NCI-H446 treated with DMSO at 0.1 percent for 48 hours (cell line): ENCODE measurements at regions not wholly inside any gene's neighbourhood (a gene's known extent, or its start where the extent isn't known, plus 50 kb on each side); places are given as distances from the start of the nearest gene placed in this dataset.

Experiments used
- DNase-seq: peaks from one replicate; lab custom pipeline; 2025; lab: John Stamatoyannopoulos, UW

DNA sequence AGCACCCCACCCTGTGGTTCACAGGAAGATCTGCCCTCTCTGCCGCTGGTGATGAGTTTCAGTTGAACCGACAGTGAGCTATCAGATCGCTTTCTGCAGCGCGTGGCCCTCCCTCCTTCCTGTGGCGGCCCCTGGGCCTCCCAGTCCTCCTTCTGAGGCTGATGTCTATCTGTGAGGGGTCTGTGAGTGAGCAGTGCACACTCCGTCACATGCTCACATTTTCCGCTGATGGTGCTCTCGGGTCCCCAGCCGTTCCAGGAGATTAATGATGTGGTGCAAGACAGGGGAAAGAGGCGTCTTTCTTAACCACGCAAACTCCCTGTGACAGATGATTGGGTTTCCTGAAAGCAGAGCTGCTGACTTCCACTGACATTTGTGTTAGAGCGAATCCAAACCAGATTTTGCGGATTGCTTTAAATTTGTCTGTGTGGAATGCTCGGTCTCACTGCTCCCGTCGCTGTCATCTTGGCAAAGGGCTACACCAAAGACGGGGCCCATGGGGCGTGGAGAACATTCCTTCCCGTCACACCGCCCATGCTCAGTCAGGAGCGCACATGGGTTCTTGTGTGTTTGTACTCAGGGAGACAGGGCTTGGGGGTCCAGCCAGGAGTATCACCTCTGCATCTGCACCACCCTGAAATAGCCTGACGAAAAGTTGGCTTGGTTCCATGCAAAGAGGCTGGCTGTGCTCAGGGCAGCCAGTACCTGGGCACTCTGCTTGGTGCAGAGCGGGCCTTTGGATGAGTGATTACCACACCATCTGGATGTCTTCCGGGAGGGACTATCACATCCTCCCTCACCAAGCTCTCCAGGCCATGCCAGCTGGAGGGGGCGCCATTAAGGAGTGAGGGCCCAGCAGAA lies 154.7 kb upstream of the HS6ST1 start:
- no peak for DNase-seq

- DNase-seq, result no peak
Observed at GRCh38 chr2:128474036-128474955, 155.6 kb upstream of the HS6ST1 start.

- no peak for DNase-seq
Observed at GRCh38 chr2:128474962-128475361, 156.3 kb upstream of the HS6ST1 start.

GRCh38 chr2:128475427-128476211 lies 157.0 kb upstream of the HS6ST1 start:
- DNase-seq, result no peak

- no peak for DNase-seq
Observed at GRCh38 chr2:128477026-128477820, 158.6 kb upstream of the HS6ST1 start.

- DNase-seq, result no peak
Observed at GRCh38 chr2:128477891-128478290, 159.2 kb upstream of the HS6ST1 start.

- DNase-seq, result no peak
Observed at GRCh38 chr2:128485761-128486639, 167.3 kb upstream of the HS6ST1 start.

GRCh38 chr2:128486640-128487375 lies 168.1 kb upstream of the HS6ST1 start:
- DNase-seq, result no peak

- DNase-seq, result no peak
Observed at GRCh38 chr2:128487650-128488387, 169.2 kb upstream of the HS6ST1 start.

DNA sequence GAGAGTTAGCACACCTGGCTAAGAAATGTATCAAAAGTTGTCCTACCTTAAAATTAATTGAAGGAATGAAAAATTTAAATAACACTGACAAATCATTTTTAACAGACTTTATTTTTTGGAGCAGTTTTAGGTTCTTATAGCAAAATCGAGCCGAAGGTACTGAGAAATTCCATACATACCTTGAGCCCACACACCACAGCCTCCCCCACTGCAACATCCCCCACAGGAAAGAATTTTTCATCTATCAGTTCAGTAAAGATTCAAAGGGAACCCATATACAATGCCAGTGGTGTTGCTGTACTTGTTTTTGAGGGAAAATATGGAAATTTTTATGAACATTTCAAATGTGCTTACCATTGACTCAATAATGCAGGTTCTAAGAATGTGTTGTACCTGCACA lies 169.8 kb upstream of the HS6ST1 start:
- DNase-seq, result no peak

DNA sequence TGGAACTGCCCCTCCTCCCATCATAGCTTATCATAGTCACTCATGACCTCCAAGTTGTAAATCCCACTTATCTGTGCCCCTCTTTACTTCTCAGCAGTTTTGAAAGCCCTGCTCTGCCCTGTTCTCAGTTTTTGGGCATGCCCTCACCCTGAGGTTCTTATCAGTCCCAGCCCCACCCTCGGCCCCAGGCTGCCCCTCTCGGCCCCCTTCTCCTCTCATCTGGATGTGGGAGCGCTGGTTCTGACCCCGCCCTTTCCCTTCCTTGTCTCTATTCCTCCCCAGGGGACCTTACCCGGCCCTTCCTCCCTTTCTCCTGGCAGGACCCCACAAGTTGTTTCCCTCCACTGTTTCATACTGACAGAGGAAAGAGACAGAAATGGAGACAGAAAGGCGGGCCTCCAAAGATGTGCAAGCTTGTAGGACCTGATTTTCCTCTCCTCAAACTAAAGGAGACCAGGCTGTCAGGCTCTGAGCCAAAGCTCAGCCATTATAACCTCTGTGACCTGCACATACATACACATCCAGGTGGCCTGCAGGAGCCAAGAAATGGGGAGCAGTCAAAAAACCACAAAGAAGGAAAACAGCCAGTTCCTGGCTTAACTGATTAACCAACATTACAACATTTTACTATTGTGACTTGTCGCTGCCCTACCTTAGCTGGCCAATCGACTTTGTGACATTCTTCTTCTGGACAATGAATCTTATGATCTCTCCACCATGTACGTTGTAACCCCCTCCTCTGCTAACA lies 171.0 kb upstream of the HS6ST1 start:
- DNase-seq, result no peak

- no peak for DNase-seq
Observed at GRCh38 chr2:128490321-128490720, 171.7 kb upstream of the HS6ST1 start.

GRCh38 chr2:128490881-128491691 lies 172.4 kb upstream of the HS6ST1 start:
- no peak for DNase-seq

GRCh38 chr2:128491692-128492244 lies 173.1 kb upstream of the HS6ST1 start:
- no peak for DNase-seq

DNA sequence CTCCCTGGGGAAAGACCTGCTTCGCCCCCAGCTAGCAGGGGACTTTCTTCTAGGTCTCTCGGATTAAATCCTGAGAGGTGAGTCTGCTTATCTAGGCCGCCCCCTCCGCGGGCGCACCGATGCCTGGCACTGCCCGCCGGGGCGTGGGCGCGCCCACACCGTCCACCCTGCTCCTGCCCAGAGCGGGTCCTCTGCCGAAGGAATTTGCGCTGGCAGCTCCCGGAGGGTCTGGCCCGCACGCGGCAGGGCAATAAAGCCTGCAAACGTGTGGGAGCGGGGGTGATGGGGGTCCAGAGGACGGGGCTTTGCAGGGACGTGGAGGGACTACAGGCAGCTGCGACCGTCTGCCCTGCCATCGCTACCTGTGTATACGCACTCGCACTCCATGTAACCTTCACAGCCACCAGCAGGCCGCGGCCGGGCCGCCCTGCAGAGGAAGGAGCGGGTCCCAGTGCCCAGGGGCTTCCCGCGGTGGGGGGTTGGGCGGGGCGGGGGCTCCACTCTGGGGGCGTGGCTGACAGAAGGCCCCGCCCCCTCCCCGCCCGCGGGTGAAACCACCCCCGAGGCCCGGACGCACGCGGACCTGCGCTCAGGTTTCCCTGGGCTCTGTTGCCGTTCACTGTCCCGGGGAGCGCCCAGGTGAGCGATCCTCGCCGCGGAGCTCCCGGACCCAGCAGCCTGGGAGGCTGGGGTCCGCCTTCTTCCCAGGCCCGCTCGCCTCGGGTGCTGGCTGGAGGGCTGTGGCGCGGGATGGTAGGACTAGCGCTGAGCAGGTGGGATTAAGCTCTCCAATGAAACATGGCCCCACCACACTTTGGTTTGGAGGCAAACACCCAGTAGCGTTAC lies 174.5 kb upstream of the HS6ST1 start:
- no peak for DNase-seq

DNA sequence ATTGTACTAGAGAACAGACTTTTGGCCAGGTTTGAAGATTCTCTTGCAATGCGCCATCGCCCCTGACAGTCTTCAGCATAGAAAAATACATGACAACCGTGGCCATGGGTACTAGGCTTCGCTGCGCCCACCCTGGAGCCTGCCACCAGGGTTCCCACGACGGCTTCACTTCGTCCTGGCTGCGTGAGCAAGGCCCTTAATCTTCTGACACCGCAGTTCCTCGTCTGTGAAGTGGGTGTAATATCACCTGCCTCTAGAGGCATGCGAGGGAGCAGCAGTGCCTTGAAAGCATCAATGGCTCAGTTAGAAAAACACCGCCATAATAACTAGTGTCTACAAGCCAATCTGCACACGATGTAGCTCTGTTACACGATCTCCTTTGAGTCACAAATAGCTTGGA lies 175.2 kb upstream of the HS6ST1 start:
- no peak for DNase-seq
